ENCODE measurements at regions not wholly inside any gene's neighbourhood (a gene's known extent, or its start where the extent isn't known, plus 50 kb on each side); places are given as distances from the start of the nearest gene placed in this dataset.

GRCh38 chrX:21131346-21131745, 242.9 kb upstream of the CNKSR2 start:
- no peak overlapping the region for H3K27ac ChIP-seq (ENCODE audit: low read depth, low read length)
- no peak overlapping the region for H3K4me2 ChIP-seq (ENCODE audit: low read length)
- CTCF ChIA-PET = no interaction called here
- intact Hi-C loops (cut with micrococcal nuclease) = no loop called here
- H3K79me2 ChIP-seq (ENCODE audit: insufficient read depth, low read length) = no peaks in the 10 kb centered on the region
- no peaks in the 10 kb centered on the region for H3K36me3 ChIP-seq (ENCODE audit: control insufficient read depth in 1 of 2, insufficient read depth in 2 of 2, low read length in 2 of 2)
- no peak for ATAC-seq
- no peak overlapping the region for H3K4me3 ChIP-seq (replicated peaks in 1 of 2; ENCODE audit: low read depth in 1 of 2, low read length in 2 of 2)
- H2AFZ ChIP-seq (ENCODE audit: low read depth, low read length, poor library complexity, severe bottlenecking) = no peak overlapping the region
- H3K9me2 ChIP-seq (ENCODE audit: insufficient read depth) = no peaks in the 10 kb centered on the region
- POLR2A ChIA-PET = no interaction called here
- no TSS peak for BruUV-seq (replicated peaks)
- DNase-seq (ENCODE audit: low read depth, low spot score) = no peak
- TF ChIP-seq FOSL1 (IDR thresholded peaks at IDR 0.05; ENCODE audit: low read depth) (no peak), YY1 (IDR thresholded peaks at IDR 0.05; ENCODE audit: extremely low read depth, insufficient replicate concordance, low read depth, low read length) (no peak), ELF1 (IDR thresholded peaks at IDR 0.05; ENCODE audit: borderline replicate concordance, low read depth) (no peak), RAD21 (IDR thresholded peaks at IDR 0.05; ENCODE audit: low read depth) (no peak), REST (IDR thresholded peaks at IDR 0.05; ENCODE audit: low read depth) (no peak), EGR1 (IDR thresholded peaks at IDR 0.05; ENCODE audit: low read depth) (no peak), ATF3 (IDR thresholded peaks at IDR 0.05) (no peak), EZH2 (IDR thresholded peaks at IDR 0.05) (no peak)
- no peaks in the 10 kb centered on the region for H3K27me3 ChIP-seq (ENCODE audit: insufficient read depth, low read length)
- no peaks in the 10 kb centered on the region for H4K20me1 ChIP-seq (ENCODE audit: insufficient read depth)
- RAD21 ChIA-PET (ENCODE audit: low non-redundant PET in 1 of 2, low total read pairs in 2 of 2, uncharacterized antibody in 2 of 2, unreplicated experiment in 2 of 2) = no interaction called here
- H3K9me3 ChIP-seq (ENCODE audit: control insufficient read depth in 1 of 2, insufficient read depth in 1 of 2, low read depth in 1 of 2, low read length in 2 of 2) = no peaks in the 10 kb centered on the region
- no peaks in the 10 kb centered on the region for H3K4me1 ChIP-seq (ENCODE audit: control insufficient read depth in 1 of 2, insufficient read depth in 2 of 2, low read length in 2 of 2)
- no peak overlapping the region for H3K9ac ChIP-seq (ENCODE audit: low read length)
